MM.1S (cell line): ENCODE measurements at regions not wholly inside any gene's neighbourhood (a gene's known extent, or its start where the extent isn't known, plus 50 kb on each side); places are given as distances from the start of the nearest gene placed in this dataset.

Experiments used
- CTCF ChIP-seq: fragments of 300-600 bp; sonication (generic); IDR thresholded peaks from 2 replicates; pipeline ENCODE4 v1.5.1; 2016; ENCODE audit warnings: antibody characterized with exemption, low read length, mixed read lengths
- EZH2 ChIP-seq: fragments of 300-600 bp; sonication (generic); optimal IDR thresholded peaks from 2 replicates; pipeline ENCODE3; 2017; ENCODE audit warnings: low read depth, mild to moderate bottlenecking, antibody characterized with exemption, low read length, mixed read lengths

DNA sequence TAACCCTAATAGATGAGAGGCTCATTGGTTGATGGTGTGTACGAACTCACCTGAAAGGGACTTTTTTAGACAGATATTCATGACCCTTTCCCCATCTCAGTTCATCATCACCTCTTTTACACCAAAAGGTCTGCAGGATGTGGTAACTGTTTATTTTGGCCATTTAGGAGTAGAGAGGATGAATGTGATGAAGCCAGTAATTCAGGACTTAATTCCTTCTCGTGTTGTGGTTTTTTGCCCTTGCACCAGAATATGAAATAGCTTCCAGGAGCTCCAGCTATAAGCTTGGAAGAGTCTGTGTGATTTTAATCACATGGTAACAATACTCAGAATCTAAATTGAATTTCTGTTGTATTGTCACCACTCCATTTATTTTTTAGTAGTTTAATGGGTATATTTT, 189.4 kb upstream of the KCTD3 start:
- TF ChIP-seq CTCF: no peak
- no peak for TF ChIP-seq EZH2
